ENCODE measurements at regions not wholly inside any gene's neighbourhood (a gene's known extent, or its start where the extent isn't known, plus 50 kb on each side); places are given as distances from the start of the nearest gene placed in this dataset.

DNA sequence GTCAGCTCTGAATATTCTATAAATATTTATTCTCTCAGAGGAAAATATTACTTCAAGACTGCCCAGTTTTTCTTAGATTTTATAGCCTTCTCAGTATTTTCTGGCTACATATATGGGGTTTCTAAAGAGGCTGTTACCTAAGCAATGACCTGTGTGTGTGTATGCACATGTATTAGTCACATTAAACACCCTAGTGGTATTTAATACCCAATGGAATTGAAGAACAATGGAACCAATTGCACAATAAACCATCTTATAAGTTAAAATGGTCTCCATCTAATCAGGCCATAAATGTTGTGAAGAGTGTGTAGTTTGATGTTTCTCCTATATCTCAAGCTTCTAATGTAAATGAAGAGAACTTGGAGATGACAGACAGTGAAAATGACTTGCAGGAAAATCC lies 450.0 kb downstream of the SPATA31D1 start:
- TF ChIP-seq, protein P1, sequence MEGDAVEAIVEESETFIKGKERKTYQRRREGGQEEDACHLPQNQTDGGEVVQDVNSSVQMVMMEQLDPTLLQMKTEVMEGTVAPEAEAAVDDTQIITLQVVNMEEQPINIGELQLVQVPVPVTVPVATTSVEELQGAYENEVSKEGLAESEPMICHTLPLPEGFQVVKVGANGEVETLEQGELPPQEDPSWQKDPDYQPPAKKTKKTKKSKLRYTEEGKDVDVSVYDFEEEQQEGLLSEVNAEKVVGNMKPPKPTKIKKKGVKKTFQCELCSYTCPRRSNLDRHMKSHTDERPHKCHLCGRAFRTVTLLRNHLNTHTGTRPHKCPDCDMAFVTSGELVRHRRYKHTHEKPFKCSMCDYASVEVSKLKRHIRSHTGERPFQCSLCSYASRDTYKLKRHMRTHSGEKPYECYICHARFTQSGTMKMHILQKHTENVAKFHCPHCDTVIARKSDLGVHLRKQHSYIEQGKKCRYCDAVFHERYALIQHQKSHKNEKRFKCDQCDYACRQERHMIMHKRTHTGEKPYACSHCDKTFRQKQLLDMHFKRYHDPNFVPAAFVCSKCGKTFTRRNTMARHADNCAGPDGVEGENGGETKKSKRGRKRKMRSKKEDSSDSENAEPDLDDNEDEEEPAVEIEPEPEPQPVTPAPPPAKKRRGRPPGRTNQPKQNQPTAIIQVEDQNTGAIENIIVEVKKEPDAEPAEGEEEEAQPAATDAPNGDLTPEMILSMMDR (IDR thresholded peaks at IDR 0.05), result no peak
- TF ChIP-seq POLR2A (IDR thresholded peaks at IDR 0.05), result no peak

Measured in lower leg skin (tissue), 3 donors.